Aorta (tissue), 5 donors: ENCODE measurements at regions not wholly inside any gene's neighbourhood (a gene's known extent, or its start where the extent isn't known, plus 50 kb on each side); places are given as distances from the start of the nearest gene placed in this dataset.
"Not testable (repeated sequence)": the region's sequence is repeated elsewhere in the genome, so short reads cannot be mapped to it uniquely, and the experiment has no call there.

Experiments
- ATAC-seq: fragments of 200-7000 bp; cut with Tn5 transposase; one replicate; pipeline ENCODE4 v1.9.1; 2022; ENCODE audit warnings: moderate library complexity; ENCODE audit not compliant: low FRiP score
- DNase-seq, 2 donors: peaks; one replicate each; pipeline ENCODE4 v3.0.0-alpha.2; 2020
- H3K27ac ChIP-seq, 2 donors: one replicate each; pipeline ENCODE4 v1.5.1; 2013; ENCODE audit warnings: low read length in 2 of 2, mild to moderate bottlenecking in 2 of 2, moderate library complexity in 2 of 2, control low read depth in 1 of 2, inconsistent platforms in 1 of 2, low read depth in 1 of 2
- H3K27me3 ChIP-seq, 2 donors: one replicate each; pipeline ENCODE4 v1.6.1; 2013; ENCODE audit warnings: control low read depth in 1 of 2, low read length in 1 of 2, mild to moderate bottlenecking in 1 of 2, moderate library complexity in 1 of 2; ENCODE audit not compliant: insufficient read depth in 2 of 2, control insufficient read depth in 1 of 2
- H3K36me3 ChIP-seq, 2 donors: one replicate each; pipeline ENCODE4 v1.6.1; 2013; ENCODE audit warnings: control low read depth in 1 of 2, low read length in 1 of 2, mild to moderate bottlenecking in 1 of 2; ENCODE audit not compliant: insufficient read depth in 2 of 2, control insufficient read depth in 1 of 2
- H3K4me1 ChIP-seq, 2 donors: one replicate each; pipeline ENCODE4 v1.6.1; 2013; ENCODE audit warnings: low read length in 2 of 2, control low read depth in 1 of 2, mild to moderate bottlenecking in 1 of 2, moderate library complexity in 1 of 2; ENCODE audit not compliant: insufficient read depth in 2 of 2, control insufficient read depth in 1 of 2
- H3K4me3 ChIP-seq, 2 donors: one replicate each; pipeline ENCODE4 v1.5.1; 2013; ENCODE audit warnings: low read length in 2 of 2, control low read depth in 1 of 2, mild to moderate bottlenecking in 1 of 2
- H3K9me3 ChIP-seq: one replicate; pipeline ENCODE4 v1.6.1; 2013; ENCODE audit warnings: mild to moderate bottlenecking, low read length; ENCODE audit not compliant: control insufficient read depth
- WGBS, 2 donors: extraction: QIAGEN DNeasy Blood & Tissue Kit; methylation state at CpG; one replicate each; pipeline ENCODE4 v1.1.7; 2013; 5-methylcytosine and 5-hydroxymethylcytosine counted together
- intact Hi-C, 2 donors: fragments of 100-400 bp; cut with DNase I; formaldehyde crosslinking; loops; one replicate each; pipeline versions ENCODE4 v1.14.2 to v1.15.0; 2022
- donor health status: healthy with polysubstance abuse.
- donor health status: Bipolar disorder and iron deficiency.
- donor health status: DM: no; HTN: no; CAD: no.
- donor health status: DM: no; HTN: no; CAD: no.
- donor health status: DM: yes; HTN: yes; CAD: no.

DNA sequence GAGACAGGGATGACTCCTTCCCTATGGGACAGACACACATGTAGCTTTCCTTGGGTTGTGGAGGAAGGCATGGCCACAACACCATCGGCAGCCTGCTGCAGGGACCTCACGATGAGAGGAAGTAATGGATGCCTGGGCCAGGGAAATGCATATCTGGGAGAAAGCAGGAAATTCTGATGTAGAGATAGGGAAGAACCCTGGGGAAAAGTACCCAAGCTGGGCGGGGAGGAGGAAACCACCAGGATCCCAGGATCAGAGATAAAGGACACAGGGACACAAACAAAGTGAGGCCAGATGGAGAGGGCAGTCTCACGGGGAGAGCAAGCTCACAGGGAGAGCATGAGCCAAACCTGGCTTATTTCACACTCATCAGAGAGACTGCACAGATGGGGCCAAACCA, 294.7 kb upstream of the TEKT4 start:
- WGBS, 2 donors: 65 to 70% methylated on average over 4 of the region's 4 CpGs
- H3K9me3 ChIP-seq, H3K4me1 ChIP-seq, H3K27me3 ChIP-seq, DNase-seq, H3K4me3 ChIP-seq, ATAC-seq, intact Hi-C loops, H3K36me3 ChIP-seq, H3K27ac ChIP-seq: not testable (repeated sequence)

GRCh38 chr2:94577160-94577559, 294.1 kb upstream of the TEKT4 start:
- DNase-seq, intact Hi-C loops, H3K4me1 ChIP-seq, H3K9me3 ChIP-seq, ATAC-seq, H3K36me3 ChIP-seq, H3K4me3 ChIP-seq, H3K27ac ChIP-seq, H3K27me3 ChIP-seq: not testable (repeated sequence)
- 64 to 78% methylated on average over 6 to 7 of the region's 10 CpGs for WGBS, 2 donors

DNA sequence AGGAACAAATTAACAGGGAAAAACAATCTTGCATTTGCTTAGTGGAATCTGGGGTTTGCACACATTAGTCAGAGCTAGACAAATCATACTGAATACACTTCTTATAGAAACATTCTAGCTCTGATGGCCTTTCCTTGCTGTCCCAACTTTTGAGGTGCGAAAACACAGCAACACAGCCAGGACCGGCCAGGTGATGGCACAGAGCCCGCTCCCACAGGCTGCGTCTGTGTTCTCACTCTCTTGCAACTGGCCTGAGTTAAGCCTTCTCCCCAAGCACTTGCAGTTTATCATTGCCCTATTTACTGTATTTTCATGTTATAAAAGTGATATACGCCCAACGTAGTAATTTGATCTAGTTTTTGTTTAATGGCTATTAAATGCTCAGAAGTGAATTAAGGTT, 292.0 kb upstream of the TEKT4 start:
- H3K27ac ChIP-seq, H3K36me3 ChIP-seq, H3K4me1 ChIP-seq, H3K9me3 ChIP-seq, ATAC-seq, H3K4me3 ChIP-seq, H3K27me3 ChIP-seq, DNase-seq, intact Hi-C loops: not testable (repeated sequence)
- WGBS, 2 donors: 93 to 95% methylated on average over 6 of the region's 6 CpGs

DNA sequence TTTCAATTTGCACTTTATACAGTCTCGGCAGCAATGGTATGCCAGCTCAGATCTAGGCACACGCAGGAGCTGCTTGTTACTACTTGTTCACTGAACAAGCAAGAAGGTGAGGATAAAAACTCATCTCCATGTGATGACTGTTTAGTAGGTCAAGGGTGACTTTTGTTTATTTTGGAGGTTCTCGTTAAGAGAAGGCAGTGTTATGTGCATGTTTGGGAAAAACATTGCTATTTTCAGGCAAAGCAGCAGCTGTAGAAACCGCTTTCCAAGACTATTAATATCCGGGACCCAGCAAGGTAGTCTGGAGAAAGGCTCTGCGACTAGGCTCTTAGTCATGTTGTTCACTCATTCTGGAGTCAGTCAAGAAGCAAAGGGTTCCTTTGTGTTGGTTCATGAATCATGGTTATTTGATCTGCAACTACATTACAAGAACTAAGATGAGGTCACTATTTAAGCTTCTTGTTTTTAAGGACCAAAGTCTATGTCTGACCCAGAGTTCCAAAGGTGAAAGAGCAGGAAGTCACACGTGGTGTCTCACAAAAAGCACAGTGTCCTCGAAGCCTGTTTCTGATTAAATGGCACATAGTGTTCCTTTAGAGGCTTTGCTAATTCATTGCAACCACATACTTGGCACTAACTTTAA, 288.0 kb upstream of the TEKT4 start:
- H3K27me3 ChIP-seq, intact Hi-C loops, H3K4me1 ChIP-seq, H3K9me3 ChIP-seq, H3K36me3 ChIP-seq, H3K27ac ChIP-seq, ATAC-seq, DNase-seq, H3K4me3 ChIP-seq: not testable (repeated sequence)
- WGBS, 2 donors: 42 to 49% methylated on average over 8 of the region's 8 CpGs

DNA sequence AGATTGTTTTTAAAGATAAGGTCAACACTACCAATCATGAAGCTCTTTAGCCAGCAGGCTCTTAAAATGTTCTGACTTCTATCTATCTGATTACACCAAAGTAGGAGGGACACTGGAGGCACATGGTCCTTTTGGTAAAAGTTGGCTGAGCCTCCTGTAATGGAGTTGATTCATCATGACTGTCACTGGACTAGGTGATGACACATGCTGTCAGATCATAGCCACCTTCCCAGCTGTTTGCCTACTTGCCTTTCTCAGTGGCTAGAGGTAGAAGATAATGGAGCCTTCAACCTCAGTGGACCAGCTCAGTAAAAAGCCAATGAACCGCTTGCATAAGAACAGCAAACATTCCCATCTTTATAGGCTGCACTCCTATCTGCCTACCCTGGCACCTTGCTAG, 286.7 kb upstream of the TEKT4 start:
- ATAC-seq, H3K9me3 ChIP-seq, H3K36me3 ChIP-seq, H3K4me3 ChIP-seq, DNase-seq, H3K27ac ChIP-seq, H3K4me1 ChIP-seq, H3K27me3 ChIP-seq, intact Hi-C loops: not testable (repeated sequence)
- 95% methylated on average over 1 of the region's 1 CpG; no CpG with 5 or more reads in 1 of the 2 donors for WGBS, 2 donors

GRCh38 chr2:94586032-94586982, 284.9 kb upstream of the TEKT4 start:
- H3K36me3 ChIP-seq, H3K9me3 ChIP-seq, intact Hi-C loops, H3K4me3 ChIP-seq, DNase-seq, H3K27me3 ChIP-seq, H3K27ac ChIP-seq, ATAC-seq, H3K4me1 ChIP-seq: not testable (repeated sequence)
- 61 to 66% methylated on average over 12 to 14 of the region's 14 CpGs for WGBS, 2 donors

DNA sequence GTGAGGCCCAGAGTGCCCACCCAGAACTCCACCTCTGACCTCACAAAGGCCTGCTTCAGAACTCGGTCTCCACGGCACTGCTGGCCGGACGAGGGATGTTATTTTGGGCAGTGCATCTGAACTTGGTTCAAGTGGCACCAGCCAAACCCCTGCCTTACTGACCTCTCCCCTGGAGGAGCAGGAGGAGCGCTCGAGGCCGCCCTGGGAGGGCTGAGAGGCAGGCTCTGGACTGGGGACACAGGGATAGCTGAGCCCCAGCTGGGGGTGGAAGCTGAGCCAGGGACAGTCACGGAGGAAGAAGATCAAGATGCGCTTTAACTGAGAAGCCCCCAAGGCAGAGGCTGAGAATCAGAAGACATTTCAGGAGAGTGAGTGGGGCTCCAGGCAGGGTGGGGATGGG, 284.2 kb upstream of the TEKT4 start:
- H3K9me3 ChIP-seq, H3K4me3 ChIP-seq, H3K36me3 ChIP-seq, H3K27me3 ChIP-seq, intact Hi-C loops, DNase-seq, ATAC-seq, H3K4me1 ChIP-seq, H3K27ac ChIP-seq: not testable (repeated sequence)
- 65 to 68% methylated on average over 9 of the region's 9 CpGs for WGBS, 2 donors

DNA sequence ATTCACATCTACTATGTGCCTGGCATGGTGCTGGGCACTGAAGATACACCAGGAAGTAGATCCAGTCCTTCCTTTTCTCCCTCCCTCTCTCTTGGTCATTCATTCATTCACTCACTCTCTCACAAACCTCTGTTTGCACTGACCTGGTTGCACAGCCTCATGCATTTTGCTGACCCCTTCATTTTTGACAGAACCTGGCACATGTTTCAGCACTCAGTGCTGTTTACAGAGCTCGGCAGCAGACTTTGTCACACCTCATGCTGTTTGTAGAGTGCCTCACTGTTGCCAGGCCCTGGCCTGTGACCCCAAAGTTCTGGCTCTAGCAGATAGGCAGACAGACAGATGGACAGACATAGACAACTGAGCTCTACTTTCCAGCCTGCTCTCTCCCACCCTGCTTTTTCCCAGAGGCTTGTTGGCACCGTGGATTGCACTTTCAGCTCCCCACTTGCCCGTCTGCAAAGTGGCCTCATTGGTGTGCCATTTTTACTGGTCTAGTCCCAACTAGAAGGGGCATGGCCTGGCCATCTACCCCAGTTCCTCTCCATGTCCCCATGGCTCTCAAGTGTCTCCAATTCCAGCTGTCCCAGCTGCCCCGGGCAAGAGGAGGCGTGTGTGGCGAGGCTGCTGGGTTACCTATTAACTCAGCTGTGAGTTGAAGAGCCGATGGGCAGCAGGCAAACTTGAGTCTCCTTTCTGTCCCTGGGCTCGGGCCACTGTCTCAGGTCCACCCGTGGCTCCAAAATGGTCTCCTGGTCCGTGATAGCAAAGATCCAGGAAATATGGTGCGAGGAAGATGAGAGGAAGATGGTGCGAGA, 277.0 kb upstream of the TEKT4 start:
- WGBS, 2 donors: 74 to 81% methylated on average over 12 of the region's 12 CpGs
- H3K27ac ChIP-seq, DNase-seq, H3K27me3 ChIP-seq, H3K4me3 ChIP-seq, H3K9me3 ChIP-seq, ATAC-seq, H3K4me1 ChIP-seq, H3K36me3 ChIP-seq, intact Hi-C loops: not testable (repeated sequence)
